GM12878 (cell line): ENCODE measurements at regions not wholly inside any gene's neighbourhood (a gene's known extent, or its start where the extent isn't known, plus 50 kb on each side); places are given as distances from the start of the nearest gene placed in this dataset.

ENCODE experiments used
- ATAC-seq: fragments of 200-7000 bp; cut with Tn5 transposase; 3 replicates; pipeline ENCODE4 v1.9.1; 2020; ENCODE audit warnings: mild to moderate bottlenecking, moderate library complexity
- BruUV-seq: library from RNA; stranded (reverse); fragments of 400-500 nt; replicated peaks from 2 replicates; lab custom pipeline; 2021; lab: Mats Ljungman, UMichigan
- CTCF ChIA-PET: fragments of 300-600 bp; sonication (Branson Sonifier 250); formaldehyde crosslinking; extraction: SDS; loops from one replicate; lab custom pipeline; 2021; ENCODE audit warnings: inconsistent platforms; lab: Yijun Ruan, JAX
- POLR2A ChIA-PET: fragments of 350-600 bp; formaldehyde crosslinking; extraction: SDS; loops from one replicate; lab custom pipeline; 2021; ENCODE audit warnings: inconsistent platforms; lab: Charles Lee
- RAD21 ChIA-PET: fragments of 300-600 bp; sonication (Branson Sonifier 250); formaldehyde crosslinking; loops from one replicate; lab custom pipeline; 2023; ENCODE audit warnings: antibody characterized with exemption; ENCODE audit not compliant: unreplicated experiment; lab: Charles Lee
- SMC1A ChIA-PET: fragments of 300-600 bp; sonication (Branson Sonifier 250); formaldehyde crosslinking; loops from one replicate; lab custom pipeline; 2023; ENCODE audit not compliant: unreplicated experiment, uncharacterized antibody; lab: Charles Lee
- DNase-seq: peaks from one replicate; pipeline ENCODE4 v3.0.0-alpha.2; 2011; ENCODE audit warnings: low read depth, low spot score
- FAIRE-seq: peaks from 3 replicates; lab custom pipeline; 2011; peaks lifted over from hg19 to GRCh38; lab: Jason Lieb, UNC
- H2AFZ ChIP-seq: 2 replicates; pipeline ENCODE4 v1.6.0; 2011; ENCODE audit warnings: low read depth, low read length, control low read depth; ENCODE audit not compliant: control insufficient read depth
- H3K27ac ChIP-seq: 2 replicates; pipeline ENCODE4 v1.5.1; 2011; ENCODE audit warnings: control low read depth; ENCODE audit not compliant: control insufficient read depth, insufficient read depth
- H3K27me3 ChIP-seq, 2 experiments: replicated peaks in 1 of 2; 2 replicates each; pipeline versions ENCODE4 v1.6.0 to v1.6.1; 2011; ENCODE audit warnings: low read length in 1 of 2; ENCODE audit not compliant: control insufficient read depth in 2 of 2, insufficient read depth in 2 of 2
- H3K36me3 ChIP-seq, 2 experiments: 2 replicates each; pipeline ENCODE4 v1.5.1; 2011; ENCODE audit warnings: low read length in 1 of 2; ENCODE audit not compliant: control insufficient read depth in 2 of 2, insufficient read depth in 2 of 2
- H3K4me1 ChIP-seq: 2 replicates; pipeline ENCODE4 v1.6.1; 2011; ENCODE audit warnings: mild to moderate bottlenecking, low read length, moderate library complexity, mixed read lengths; ENCODE audit not compliant: control insufficient read depth, insufficient read depth
- H3K4me2 ChIP-seq: 2 replicates; pipeline ENCODE4 v1.6.0; 2011; ENCODE audit warnings: control low read depth; ENCODE audit not compliant: control insufficient read depth, insufficient read depth
- H3K4me3 ChIP-seq: fragments of 200-600 bp; sonication (generic); 2 replicates; pipeline ENCODE4 v1.5.1; 2016
- H3K79me2 ChIP-seq: 2 replicates; pipeline ENCODE4 v1.6.0; 2011; ENCODE audit warnings: low read length; ENCODE audit not compliant: control insufficient read depth, insufficient read depth
- H3K9ac ChIP-seq: 2 replicates; pipeline ENCODE4 v1.8.0; 2011; ENCODE audit warnings: low read length, control low read depth, mixed read lengths; ENCODE audit not compliant: control insufficient read depth, insufficient read depth
- H3K9me3 ChIP-seq: replicated peaks from 3 replicates; pipeline ENCODE4 v1.5.1; 2011; ENCODE audit warnings: mild to moderate bottlenecking, low read length; ENCODE audit not compliant: control insufficient read depth, insufficient read depth
- H4K20me1 ChIP-seq: 2 replicates; pipeline ENCODE4 v1.6.0; 2011; ENCODE audit not compliant: control insufficient read depth, insufficient read depth
- ASH2L ChIP-seq: fragments of 300-600, 200-600 bp; sonication (generic); IDR thresholded peaks from 2 replicates; pipeline ENCODE4 v1.6.1; 2017; ENCODE audit warnings: low read depth, mild to moderate bottlenecking, borderline replicate concordance
- DPF2 ChIP-seq: fragments of 450-650 bp; IDR thresholded peaks from 2 replicates; pipeline ENCODE4 v1.6.1; 2017; ENCODE audit warnings: mild to moderate bottlenecking
- EGR1 ChIP-seq, 2 experiments: IDR thresholded peaks; 1 replicate in 1 of 2; 2 replicates in 1 of 2; pipeline ENCODE4 v1.6.1; 2011 to 2012; ENCODE audit warnings: low read depth in 2 of 2, low read length in 2 of 2, borderline replicate concordance in 1 of 2, mild to moderate bottlenecking in 1 of 2, moderate library complexity in 1 of 2
- FOXM1 ChIP-seq: IDR thresholded peaks from 2 replicates; pipeline ENCODE4 v1.6.1; 2012; ENCODE audit warnings: low read depth, mild to moderate bottlenecking, inconsistent platforms, low read length, moderate library complexity
- JUNB ChIP-seq: IDR thresholded peaks from 2 replicates; pipeline ENCODE4 v1.6.1; 2016; ENCODE audit warnings: antibody characterized with exemption, mild to moderate bottlenecking
- KDM1A ChIP-seq: fragments of 200-600 bp; sonication (generic); IDR thresholded peaks from 2 replicates; pipeline ENCODE4 v1.6.1; 2016; ENCODE audit warnings: borderline replicate concordance
- MAX ChIP-seq: IDR thresholded peaks from 2 replicates; pipeline ENCODE4 v1.6.1; 2012; ENCODE audit warnings: low read depth, low read length, improper control_type of control experiment
- MEF2A ChIP-seq: IDR thresholded peaks from 2 replicates; pipeline ENCODE4 v1.6.1; 2011; ENCODE audit warnings: low read depth, mild to moderate bottlenecking, low read length, moderate library complexity; ENCODE audit not compliant: insufficient read depth
- MXI1 ChIP-seq: fragments of 150-350 bp; IDR thresholded peaks from 2 replicates; pipeline ENCODE4 v1.6.1; 2011; ENCODE audit warnings: low read depth, mild to moderate bottlenecking, inconsistent platforms, low read length, improper control_type of control experiment
- NFIC ChIP-seq: IDR thresholded peaks from 2 replicates; pipeline ENCODE4 v1.6.1; 2012; ENCODE audit warnings: low read depth, mild to moderate bottlenecking, inconsistent platforms, low read length, moderate library complexity
- RAD51 ChIP-seq: fragments of 450-650 bp; IDR thresholded peaks from 2 replicates; pipeline ENCODE4 v1.6.1; 2016; ENCODE audit warnings: moderate library complexity, mild to moderate bottlenecking, inconsistent platforms
- RFX5 ChIP-seq: IDR thresholded peaks from 2 replicates; pipeline ENCODE4 v1.6.1; 2011; ENCODE audit warnings: low read depth, low read length, improper control_type of control experiment
- SIX5 ChIP-seq: IDR thresholded peaks from 2 replicates; pipeline ENCODE4 v1.6.1; 2011; ENCODE audit warnings: mild to moderate bottlenecking, low read depth, low read length, moderate library complexity; ENCODE audit not compliant: severe bottlenecking
- ZBTB33 ChIP-seq: fragments of 450-650 bp; IDR thresholded peaks from 2 replicates; pipeline ENCODE4 v1.6.1; 2017; ENCODE audit warnings: mild to moderate bottlenecking
- ZNF592 ChIP-seq: fragments of 450-650 bp; IDR thresholded peaks from 2 replicates; pipeline ENCODE4 v1.6.1; 2017; ENCODE audit warnings: mild to moderate bottlenecking, moderate library complexity
- in situ Hi-C: fragments of 300-500 bp; cut with MboI; formaldehyde crosslinking; loops from 9 replicates; pipeline ENCODE4 v1.14.3; 2018; ENCODE audit warnings: mixed read lengths
- intact Hi-C: fragments of 100-400 bp; cut with micrococcal nuclease; formaldehyde crosslinking; loops from one replicate; pipeline ENCODE4 v1.14.2; 2022; ENCODE audit not compliant: unreplicated experiment

DNA sequence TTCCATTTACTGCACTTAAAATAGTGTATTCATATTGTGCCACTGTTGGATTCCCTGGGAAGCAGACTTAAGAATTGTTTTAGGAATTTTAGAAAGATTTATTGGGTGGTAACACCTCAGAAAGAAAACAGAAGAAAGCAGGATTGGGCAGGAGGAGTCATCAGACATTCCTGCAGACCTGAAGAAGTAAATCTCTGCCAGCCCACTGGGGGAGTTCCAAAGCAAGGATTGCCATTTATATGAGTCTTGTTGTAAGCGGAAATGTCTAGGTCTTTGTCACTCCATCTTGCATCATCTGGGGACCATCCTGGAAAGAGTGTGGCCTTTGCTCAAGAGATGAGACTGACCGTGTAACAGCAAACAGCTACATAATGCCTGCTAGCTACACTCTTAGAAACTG, 947.6 kb upstream of the POT1 start (continued):
- no peak for TF ChIP-seq MXI1
- no peak for TF ChIP-seq ZNF592
- no peak for TF ChIP-seq MAX

GRCh38 chr7:125876431-125876830, 946.8 kb upstream of the POT1 start:
- no peak for FAIRE-seq
- Histone ChIP-seq H3K27me3 (no peaks in the 10 kb centered on the region), H3K36me3 (no peaks in the 10 kb centered on the region), H3K27ac (no peak overlapping the region), H3K79me2 (no peaks in the 10 kb centered on the region), H3K4me3 (no peak overlapping the region), H3K4me2 (no peak overlapping the region), H3K9ac (no peak overlapping the region), H3K9me3 (no peaks in the 10 kb centered on the region), H4K20me1 (no peaks in the 10 kb centered on the region), H3K4me1 (no peaks in the 10 kb centered on the region), H2AFZ (no peak overlapping the region)
- in situ Hi-C loops: no loop called here
- TF ChIP-seq RFX5 (no peak), SIX5 (no peak), JUNB (no peak), KDM1A (no peak), NFIC (no peak), MEF2A (no peak), RAD51 (no peak), FOXM1 (no peak), ZBTB33 (no peak), ASH2L (no peak), DPF2 (no peak), EGR1 (IDR thresholded peaks at IDR 0.05; ENCODE audit: borderline replicate concordance in 1 of 2, low read depth in 2 of 2, low read length in 2 of 2) (no peak)
- DNase-seq: no peak
- ChIA-PET RAD21 (no interaction called here), CTCF (no interaction called here), POLR2A (no interaction called here), SMC1A (no interaction called here)
- no TSS peak for BruUV-seq
- intact Hi-C loops: no loop called here
- no peak for ATAC-seq
